GM21528 (cell line): ENCODE measurements at regions not wholly inside any gene's neighbourhood (a gene's known extent, or its start where the extent isn't known, plus 50 kb on each side); places are given as distances from the start of the nearest gene placed in this dataset.
A peak's percentile ranks its signal among the peaks of the same experiment; 100 is the strongest.

ENCODE experiments used
- ATAC-seq: cut with Tn5 transposase; IDR thresholded peaks from one replicate; pipeline ENCODE4 v1.9.1; 2021; ENCODE audit warnings: mild to moderate bottlenecking, moderate library complexity; ENCODE audit not compliant: unreplicated experiment, low FRiP score

- no peak for ATAC-seq
Measured at GRCh38 chr11:111148953-111149352, 96.6 kb upstream of the POU2AF2 start.

DNA sequence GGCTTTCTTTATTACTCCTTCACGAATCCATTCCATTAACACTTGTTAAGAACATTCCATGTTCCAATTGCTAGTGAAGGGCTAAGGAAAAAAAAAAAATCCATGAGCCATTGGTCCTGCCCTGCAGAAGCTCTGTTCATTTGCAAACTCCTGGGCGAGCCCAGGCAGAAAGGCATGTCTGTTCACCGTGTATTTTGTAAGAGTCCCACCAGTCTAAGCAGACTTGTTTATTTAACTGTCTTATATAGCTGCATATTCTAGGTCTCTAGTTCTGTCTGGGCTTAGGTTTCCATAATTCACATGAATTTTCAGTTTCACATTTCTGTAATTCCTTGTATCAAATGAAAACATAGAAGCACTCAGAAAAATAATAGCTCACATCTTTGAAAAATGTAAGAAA lies 97.4 kb upstream of the POU2AF2 start:
- no peak for ATAC-seq

DNA sequence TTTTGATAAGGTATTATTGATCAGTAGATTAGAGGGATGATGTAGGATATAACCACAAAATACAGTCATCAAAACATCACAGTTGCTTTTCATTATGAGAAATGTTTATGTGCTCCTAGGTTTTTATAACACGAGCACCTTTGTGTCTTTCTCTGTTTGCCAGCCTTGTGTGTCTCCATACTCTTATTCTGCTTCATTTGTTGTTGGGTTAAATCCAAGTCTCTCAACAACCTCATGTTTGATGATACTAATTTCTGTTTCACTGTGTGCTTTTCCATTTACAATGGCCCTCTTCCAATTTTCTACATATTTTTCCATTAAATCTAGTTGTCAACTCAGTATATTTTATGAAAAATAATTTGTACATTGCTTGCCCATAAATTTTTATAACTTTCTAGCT lies 107.7 kb upstream of the POU2AF2 start:
- no peak for ATAC-seq

GRCh38 chr11:111135778-111136570 lies 109.6 kb upstream of the POU2AF2 start:
- no peak for ATAC-seq

DNA sequence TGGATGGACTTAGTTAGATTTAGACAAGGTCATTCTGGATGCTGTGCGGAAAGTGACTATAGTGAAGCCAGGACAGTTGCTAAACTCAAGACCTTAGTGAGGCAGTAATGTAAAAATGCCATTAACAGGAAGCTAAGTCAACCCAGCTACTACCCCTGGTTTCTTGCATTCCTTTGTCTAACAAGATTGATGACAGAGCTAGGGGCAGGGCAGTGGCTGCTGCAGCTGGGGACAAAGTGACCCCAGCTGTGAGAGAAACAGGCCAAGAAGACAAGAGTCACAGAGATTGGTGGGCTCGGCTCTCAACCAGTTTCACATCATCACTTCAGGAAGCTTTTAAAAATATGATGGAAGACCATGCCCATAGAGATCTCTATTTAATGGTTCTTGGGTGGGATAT lies 110.4 kb upstream of the POU2AF2 start:
- no peak for ATAC-seq

DNA sequence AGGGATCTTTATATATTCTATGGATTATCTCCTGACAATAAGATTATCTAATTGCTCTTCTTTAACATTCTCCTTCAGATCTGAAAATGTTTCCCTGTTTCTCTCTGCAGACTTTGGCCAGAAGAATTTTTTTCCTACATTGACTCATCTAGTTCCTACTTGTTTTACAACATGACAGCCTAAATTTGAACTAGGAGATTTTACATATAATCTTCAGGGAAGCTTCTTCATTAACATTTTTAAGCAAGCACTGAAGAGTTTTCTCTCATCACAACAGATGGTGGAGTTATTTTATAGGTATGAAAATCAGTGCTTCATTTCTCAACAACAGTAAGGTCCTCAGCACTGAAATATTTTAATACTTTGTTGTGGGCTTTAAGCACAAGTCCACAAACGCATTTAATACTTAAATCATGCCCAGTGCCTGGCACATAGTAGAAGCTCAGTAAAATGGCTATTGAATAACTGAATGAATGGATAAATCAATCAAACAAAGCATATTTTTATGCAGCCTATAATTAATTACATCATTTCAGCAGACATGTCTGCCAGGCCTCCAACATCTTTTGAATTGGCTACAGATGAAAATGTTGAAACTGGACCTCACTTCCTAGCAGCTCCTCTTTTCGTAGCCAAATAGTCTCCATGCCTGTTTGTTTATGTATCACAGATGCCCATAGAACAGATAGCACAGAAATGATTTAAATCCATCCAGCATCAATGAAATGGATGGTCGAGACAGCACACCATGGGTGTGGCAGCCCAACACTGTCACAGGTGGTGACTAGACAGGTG lies 117.3 kb upstream of the POU2AF2 start:
- ATAC-seq, result no peak

DNA sequence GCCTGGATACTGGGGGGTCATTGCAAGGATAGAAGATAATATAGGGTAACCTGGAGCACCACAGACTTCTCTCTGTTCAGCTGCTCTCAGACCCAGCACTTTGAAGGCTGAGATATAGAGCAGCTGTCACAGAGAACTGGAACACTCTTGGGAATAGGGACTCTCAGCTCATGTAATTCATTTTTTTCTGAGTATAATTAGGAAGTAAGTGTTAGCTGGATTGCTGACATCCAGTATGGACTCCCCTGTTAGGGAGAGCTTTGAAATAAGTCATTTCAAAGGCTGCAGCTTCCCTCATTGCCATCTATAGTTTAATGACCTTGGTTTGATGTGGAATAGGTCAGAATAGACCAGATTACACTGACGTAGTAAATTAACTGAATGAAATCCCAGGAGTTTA lies 120.8 kb upstream of the POU2AF2 start:
- ATAC-seq, result no peak

GRCh38 chr11:111123463-111124398 lies 121.8 kb upstream of the POU2AF2 start:
- ATAC-seq, result peak; percentile 52

- no peak for ATAC-seq
Measured at GRCh38 chr11:111120696-111121302, 124.7 kb upstream of the POU2AF2 start.

DNA sequence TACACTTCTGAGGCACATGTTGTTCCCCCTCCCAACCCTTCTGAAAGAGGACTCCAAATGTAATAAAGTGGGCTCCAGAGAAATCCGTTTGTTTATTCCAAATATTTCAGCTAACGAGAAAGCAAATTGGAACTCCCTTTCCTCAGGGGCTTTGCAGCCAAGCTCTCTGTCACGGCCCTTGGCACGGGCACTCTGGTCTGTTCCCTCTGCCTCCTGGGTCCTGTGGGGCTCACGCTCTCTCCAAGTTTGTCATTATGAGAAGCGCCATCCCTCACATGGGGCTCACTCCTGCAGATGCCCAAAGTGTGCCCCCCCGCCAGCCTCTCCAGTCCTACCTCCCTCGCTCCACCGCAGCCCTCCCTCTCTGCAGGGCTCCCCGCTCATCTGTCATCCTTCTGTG lies 125.4 kb upstream of the POU2AF2 start:
- no peak for ATAC-seq

DNA sequence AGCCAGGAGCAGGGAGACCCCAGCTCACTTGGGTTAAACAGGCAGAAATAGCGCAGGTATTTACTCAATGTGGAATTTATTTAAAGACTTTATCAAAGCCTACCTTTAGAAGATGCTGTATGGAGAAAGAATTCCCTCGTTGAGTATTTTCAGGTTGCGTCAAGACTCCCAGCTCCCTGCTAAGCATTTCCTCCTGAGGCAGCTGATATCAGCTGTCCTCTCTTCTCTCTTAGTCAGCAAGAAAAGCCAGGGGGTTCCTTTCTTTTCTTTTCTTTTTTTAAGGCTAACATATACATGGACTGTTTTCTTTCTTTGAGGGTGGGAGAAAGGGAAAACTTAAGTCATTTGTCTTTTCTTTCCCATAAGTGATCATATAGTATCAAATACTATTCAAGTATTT lies 125.8 kb upstream of the POU2AF2 start:
- ATAC-seq, result no peak

DNA sequence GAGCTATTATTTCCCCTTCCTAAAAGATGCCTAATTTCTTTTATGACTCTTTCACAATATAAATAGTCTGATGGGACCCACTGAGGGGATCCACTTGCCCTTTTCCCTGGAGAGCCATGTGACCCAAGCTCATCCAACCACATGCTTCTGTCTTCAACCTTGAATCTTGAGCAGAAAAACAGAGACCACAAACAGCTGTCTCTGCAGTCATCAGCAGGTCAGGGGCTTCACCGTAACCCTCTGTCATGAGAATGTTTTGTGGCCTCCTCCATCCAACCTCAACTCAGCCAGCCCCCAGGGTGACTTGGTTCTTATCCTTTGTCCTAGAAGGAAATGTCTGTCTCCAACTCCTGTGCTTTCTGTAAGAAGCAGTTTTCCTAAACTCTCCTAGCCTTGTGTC lies 129.6 kb upstream of the POU2AF2 start:
- no peak for ATAC-seq

- ATAC-seq, result no peak
Measured at GRCh38 chr11:111114091-111114490, 131.4 kb upstream of the POU2AF2 start.

- ATAC-seq, result no peak
Measured at GRCh38 chr11:111112614-111113013, 132.9 kb upstream of the POU2AF2 start.

GRCh38 chr11:111107501-111107900 lies 138.0 kb upstream of the POU2AF2 start:
- ATAC-seq, result no peak

DNA sequence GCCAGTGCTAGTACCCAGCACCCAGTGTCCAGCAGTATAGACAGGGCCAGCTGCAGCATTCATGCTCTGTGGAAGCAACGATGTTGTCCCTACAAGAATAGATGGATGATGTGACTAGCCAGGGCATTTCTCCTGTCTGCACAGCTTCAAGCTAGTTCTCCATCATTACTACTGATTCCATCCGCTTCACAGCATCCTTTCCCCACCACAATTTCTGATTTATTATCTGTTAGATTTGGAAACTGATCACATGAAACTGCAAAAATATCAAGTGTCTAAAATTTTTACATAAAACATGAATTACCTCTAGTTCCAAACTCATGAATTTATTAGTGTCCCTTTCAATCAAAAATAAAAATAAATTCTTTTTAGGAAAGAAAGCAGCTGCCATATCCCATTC lies 138.9 kb upstream of the POU2AF2 start:
- no peak for ATAC-seq

DNA sequence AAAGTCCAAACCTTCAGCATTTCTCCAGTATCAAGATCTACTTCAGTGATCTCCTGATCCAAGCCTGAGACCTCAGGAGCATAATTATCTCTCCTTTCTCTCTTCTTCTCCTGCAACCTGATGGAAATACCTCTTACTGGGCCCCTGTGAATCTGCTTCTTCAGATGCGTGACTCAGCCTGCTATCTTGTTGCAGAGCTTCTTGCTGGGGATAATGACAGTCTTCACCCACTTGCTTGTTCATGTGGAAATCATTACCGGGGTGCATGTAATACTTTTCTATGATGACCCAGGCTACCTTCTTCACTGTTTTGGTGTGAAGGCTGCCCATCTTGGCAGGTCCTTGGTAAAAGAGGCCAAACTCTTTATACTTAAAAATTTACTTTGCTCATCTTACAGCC lies 140.0 kb upstream of the POU2AF2 start:
- no peak for ATAC-seq

DNA sequence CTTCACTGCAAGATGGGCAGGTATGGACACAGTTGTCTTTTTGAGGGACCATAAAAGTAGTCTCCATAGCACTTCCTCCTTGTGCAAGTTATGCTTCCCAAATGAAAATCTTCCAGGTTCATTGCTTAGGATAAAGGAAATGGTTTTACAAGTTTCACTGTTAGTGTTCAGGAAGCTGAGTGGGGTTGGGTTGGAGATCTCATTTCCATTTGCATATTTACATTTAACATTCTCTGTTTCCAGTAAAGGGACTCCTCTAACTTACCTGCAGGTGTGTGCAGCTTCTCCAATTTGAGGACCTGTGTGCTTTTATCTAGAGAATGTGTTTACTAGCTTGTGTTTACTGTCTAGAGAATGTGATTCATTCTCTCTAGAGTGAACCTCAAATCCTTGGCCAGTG lies 141.3 kb upstream of the POU2AF2 start:
- no peak for ATAC-seq

DNA sequence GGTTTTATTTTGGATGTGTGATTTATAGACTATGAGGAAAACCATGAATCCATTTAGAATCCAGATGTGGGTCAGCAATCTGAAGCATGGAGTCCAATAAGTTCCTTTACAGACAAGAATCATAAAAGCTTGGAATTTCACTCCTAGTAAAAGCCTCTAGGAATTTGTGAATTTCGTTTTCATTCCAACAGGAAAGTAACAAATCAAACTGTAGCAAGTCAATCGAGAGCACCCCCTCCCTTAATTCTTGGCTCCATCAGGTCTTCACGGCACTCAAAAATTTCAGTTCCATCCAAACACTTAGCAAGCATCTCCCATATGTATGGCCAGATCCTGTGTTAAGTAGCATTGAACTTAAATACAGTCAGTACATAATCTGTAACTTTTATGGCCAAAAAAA lies 143.6 kb upstream of the POU2AF2 start:
- no peak for ATAC-seq

GRCh38 chr11:111099028-111099713 lies 146.4 kb upstream of the POU2AF2 start:
- no peak for ATAC-seq
